ENCODE measurements at regions not wholly inside any gene's neighbourhood (a gene's known extent, or its start where the extent isn't known, plus 50 kb on each side); places are given as distances from the start of the nearest gene placed in this dataset.
"Not testable (repeated sequence)": the region's sequence is repeated elsewhere in the genome, so short reads cannot be mapped to it uniquely, and the experiment has no call there.

- H3K4me3 ChIP-seq (ENCODE audit: control insufficient read depth, low read depth, low read length), result not testable (repeated sequence)
- DNase-seq (ENCODE audit: low read depth), result peak; percentile 3
Measured at GRCh38 chr3:91348064-91348463, 2240.6 kb downstream of the EPHA3 start.

GRCh38 chr3:91349072-91349471 lies 2241.7 kb downstream of the EPHA3 start:
- DNase-seq (ENCODE audit: low read depth); H3K4me3 ChIP-seq (ENCODE audit: control insufficient read depth, low read depth, low read length): not testable (repeated sequence)

- not testable (repeated sequence) for H3K4me3 ChIP-seq (ENCODE audit: control insufficient read depth, low read depth, low read length); DNase-seq (ENCODE audit: low read depth)
Measured at GRCh38 chr3:91352161-91352560, 2244.7 kb downstream of the EPHA3 start.

- DNase-seq (ENCODE audit: low read depth); H3K4me3 ChIP-seq (ENCODE audit: control insufficient read depth, low read depth, low read length): not testable (repeated sequence)
Measured at GRCh38 chr3:91359278-91359677, 2251.9 kb downstream of the EPHA3 start.

GRCh38 chr3:91383100-91383894 lies 2275.9 kb downstream of the EPHA3 start:
- H3K4me3 ChIP-seq (ENCODE audit: control insufficient read depth, low read depth, low read length); DNase-seq (ENCODE audit: low read depth): not testable (repeated sequence)

GRCh38 chr3:91403938-91404337 lies 2296.5 kb downstream of the EPHA3 start:
- DNase-seq (ENCODE audit: low read depth); H3K4me3 ChIP-seq (ENCODE audit: control insufficient read depth, low read depth, low read length): not testable (repeated sequence)

GRCh38 chr3:91442063-91442462 lies 2334.6 kb downstream of the EPHA3 start:
- not testable (repeated sequence) for H3K4me3 ChIP-seq (ENCODE audit: control insufficient read depth, low read depth, low read length); DNase-seq (ENCODE audit: low read depth)

- not testable (repeated sequence) for DNase-seq (ENCODE audit: low read depth); H3K4me3 ChIP-seq (ENCODE audit: control insufficient read depth, low read depth, low read length)
Measured at GRCh38 chr3:91442483-91442882, 2335.1 kb downstream of the EPHA3 start.

- H3K4me3 ChIP-seq (ENCODE audit: control insufficient read depth, low read depth, low read length); DNase-seq (ENCODE audit: low read depth): not testable (repeated sequence)
Measured at GRCh38 chr3:91448379-91448778, 2341.0 kb downstream of the EPHA3 start.

- not testable (repeated sequence) for DNase-seq (ENCODE audit: low read depth); H3K4me3 ChIP-seq (ENCODE audit: control insufficient read depth, low read depth, low read length)
Measured at GRCh38 chr3:91466517-91466916, 2359.1 kb downstream of the EPHA3 start.

GRCh38 chr3:91469251-91469650 lies 2361.8 kb downstream of the EPHA3 start:
- H3K4me3 ChIP-seq (ENCODE audit: control insufficient read depth, low read depth, low read length); DNase-seq (ENCODE audit: low read depth): not testable (repeated sequence)

GRCh38 chr3:91485026-91485425 lies 2377.6 kb downstream of the EPHA3 start:
- not testable (repeated sequence) for H3K4me3 ChIP-seq (ENCODE audit: control insufficient read depth, low read depth, low read length); DNase-seq (ENCODE audit: low read depth)

- peak; percentile 10 for DNase-seq (ENCODE audit: low read depth)
- H3K4me3 ChIP-seq (ENCODE audit: control insufficient read depth, low read depth, low read length), result not testable (repeated sequence)
Measured at GRCh38 chr3:91485891-91486290, 2378.5 kb downstream of the EPHA3 start.

GRCh38 chr3:91497712-91498111 lies 2390.3 kb downstream of the EPHA3 start:
- not testable (repeated sequence) for H3K4me3 ChIP-seq (ENCODE audit: control insufficient read depth, low read depth, low read length); DNase-seq (ENCODE audit: low read depth)

GRCh38 chr3:91499850-91500249 lies 2392.4 kb downstream of the EPHA3 start:
- H3K4me3 ChIP-seq (ENCODE audit: control insufficient read depth, low read depth, low read length), result not testable (repeated sequence)

GRCh38 chr3:91504874-91505273 lies 2397.5 kb downstream of the EPHA3 start:
- not testable (repeated sequence) for DNase-seq (ENCODE audit: low read depth); H3K4me3 ChIP-seq (ENCODE audit: control insufficient read depth, low read depth, low read length)

More at GRCh38 chr3:91499850-91500249, 2392.4 kb downstream of the EPHA3 start:
- DNase-seq (ENCODE audit: low read depth), result not testable (repeated sequence)
